Upper lobe of left lung (tissue), 4 donors: ENCODE measurements at regions not wholly inside any gene's neighbourhood (a gene's known extent, or its start where the extent isn't known, plus 50 kb on each side); places are given as distances from the start of the nearest gene placed in this dataset.

Experiments
- CTCF ChIP-seq, 6 experiments: fragments of 450-650 bp in 4 of 6; fragments of 200-600 bp in 2 of 6; sonication (generic) in 2 of 6; IDR thresholded peaks; one replicate each; pipeline ENCODE4 v1.5.1; 2016 to 2019; ENCODE audit warnings: antibody characterized with exemption in 6 of 6
- EP300 ChIP-seq, 4 donors: sonication (generic); formaldehyde crosslinking; IDR thresholded peaks; one replicate each; pipeline ENCODE4 v1.5.1; 2017; ENCODE audit warnings: antibody characterized with exemption in 4 of 4, control low read depth in 2 of 4
- POLR2A ChIP-seq, 4 donors: fragments of 450-650 bp; IDR thresholded peaks; one replicate each; pipeline ENCODE4 v1.5.1; 2016 to 2017; ENCODE audit warnings: antibody characterized with exemption in 4 of 4, mild to moderate bottlenecking in 2 of 4
- POLR2AphosphoS5 ChIP-seq, 2 donors: sonication (generic); formaldehyde crosslinking; IDR thresholded peaks; one replicate each; pipeline ENCODE4 v1.5.1; 2017; ENCODE audit warnings: antibody characterized with exemption in 2 of 2

GRCh38 chr1:229838204-229838603 lies 212.2 kb downstream of the URB2 start:
- no peak for TF ChIP-seq POLR2A (IDR thresholded peaks at IDR 0.05)
- no peak for TF ChIP-seq CTCF (IDR thresholded peaks at IDR 0.05)
- TF ChIP-seq EP300 (IDR thresholded peaks at IDR 0.05) = no peak
- TF ChIP-seq POLR2AphosphoS5 (IDR thresholded peaks at IDR 0.05) = no peak
